DMS153 treated with DMSO at 0.1 percent for 48 hours (cell line): ENCODE measurements at regions not wholly inside any gene's neighbourhood (a gene's known extent, or its start where the extent isn't known, plus 50 kb on each side); places are given as distances from the start of the nearest gene placed in this dataset.

Experiments
- DNase-seq: peaks from one replicate; lab custom pipeline; 2025; ENCODE audit not compliant: unreplicated experiment; lab: John Stamatoyannopoulos, UW

- DNase-seq, result no peak
Observed at GRCh38 chr14:79967001-79967400, 244.3 kb downstream of the DIO2 start.

- no peak for DNase-seq
Observed at GRCh38 chr14:79965896-79966295, 245.4 kb downstream of the DIO2 start.

- no peak for DNase-seq
Observed at GRCh38 chr14:79961197-79961596, 250.1 kb downstream of the DIO2 start.

- DNase-seq, result no peak
Observed at GRCh38 chr14:79960288-79960687, 251.0 kb downstream of the DIO2 start.

GRCh38 chr14:79951572-79951971 lies 259.7 kb downstream of the DIO2 start:
- DNase-seq, result no peak

GRCh38 chr14:79949906-79950305 lies 261.4 kb downstream of the DIO2 start:
- no peak for DNase-seq

- no peak for DNase-seq
Observed at GRCh38 chr14:79947440-79948054, 263.8 kb downstream of the DIO2 start.

GRCh38 chr14:79939235-79939634 lies 272.1 kb downstream of the DIO2 start:
- no peak for DNase-seq

- DNase-seq, result no peak
Observed at GRCh38 chr14:79938185-79938584, 273.1 kb downstream of the DIO2 start.

- no peak for DNase-seq
Observed at GRCh38 chr14:79937433-79937832, 273.9 kb downstream of the DIO2 start.

GRCh38 chr14:79924551-79924950 lies 286.8 kb downstream of the DIO2 start:
- no peak for DNase-seq

- DNase-seq, result no peak
Observed at GRCh38 chr14:79920180-79920692, 291.1 kb downstream of the DIO2 start.
